ENCODE measurements at regions not wholly inside any gene's neighbourhood (a gene's known extent, or its start where the extent isn't known, plus 50 kb on each side); places are given as distances from the start of the nearest gene placed in this dataset.

DNA sequence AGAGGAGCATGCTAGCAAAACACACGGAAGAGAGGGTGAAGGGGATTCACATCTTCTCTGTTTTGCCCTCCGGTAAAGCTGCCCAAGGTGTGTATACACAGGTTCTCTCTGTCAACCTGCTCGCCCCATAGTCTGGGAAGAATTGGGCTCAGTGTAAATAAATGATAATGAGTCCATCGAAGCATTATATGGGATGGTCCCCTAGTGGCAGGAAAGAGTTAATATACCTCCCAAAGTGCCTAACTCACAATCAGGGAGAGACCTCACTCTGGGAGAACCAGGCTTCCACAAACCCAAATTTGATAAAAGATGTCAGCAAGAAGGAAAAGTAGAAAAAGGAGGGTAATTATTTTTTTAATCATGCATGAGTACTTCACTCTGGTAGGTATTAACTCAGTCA, 262.2 kb upstream of the ZNF521 start:
- TF ChIP-seq, protein P1, sequence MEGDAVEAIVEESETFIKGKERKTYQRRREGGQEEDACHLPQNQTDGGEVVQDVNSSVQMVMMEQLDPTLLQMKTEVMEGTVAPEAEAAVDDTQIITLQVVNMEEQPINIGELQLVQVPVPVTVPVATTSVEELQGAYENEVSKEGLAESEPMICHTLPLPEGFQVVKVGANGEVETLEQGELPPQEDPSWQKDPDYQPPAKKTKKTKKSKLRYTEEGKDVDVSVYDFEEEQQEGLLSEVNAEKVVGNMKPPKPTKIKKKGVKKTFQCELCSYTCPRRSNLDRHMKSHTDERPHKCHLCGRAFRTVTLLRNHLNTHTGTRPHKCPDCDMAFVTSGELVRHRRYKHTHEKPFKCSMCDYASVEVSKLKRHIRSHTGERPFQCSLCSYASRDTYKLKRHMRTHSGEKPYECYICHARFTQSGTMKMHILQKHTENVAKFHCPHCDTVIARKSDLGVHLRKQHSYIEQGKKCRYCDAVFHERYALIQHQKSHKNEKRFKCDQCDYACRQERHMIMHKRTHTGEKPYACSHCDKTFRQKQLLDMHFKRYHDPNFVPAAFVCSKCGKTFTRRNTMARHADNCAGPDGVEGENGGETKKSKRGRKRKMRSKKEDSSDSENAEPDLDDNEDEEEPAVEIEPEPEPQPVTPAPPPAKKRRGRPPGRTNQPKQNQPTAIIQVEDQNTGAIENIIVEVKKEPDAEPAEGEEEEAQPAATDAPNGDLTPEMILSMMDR (conservative IDR thresholded peaks at IDR 0.05; ENCODE audit: control insufficient read depth, insufficient read depth, low read depth, low read length), result no peak
- no peak for DNase-seq (ENCODE audit: low read depth)
- no peak overlapping the region for H3K4me3 ChIP-seq (ENCODE audit: control insufficient read depth, low read depth, low read length)

DNA sequence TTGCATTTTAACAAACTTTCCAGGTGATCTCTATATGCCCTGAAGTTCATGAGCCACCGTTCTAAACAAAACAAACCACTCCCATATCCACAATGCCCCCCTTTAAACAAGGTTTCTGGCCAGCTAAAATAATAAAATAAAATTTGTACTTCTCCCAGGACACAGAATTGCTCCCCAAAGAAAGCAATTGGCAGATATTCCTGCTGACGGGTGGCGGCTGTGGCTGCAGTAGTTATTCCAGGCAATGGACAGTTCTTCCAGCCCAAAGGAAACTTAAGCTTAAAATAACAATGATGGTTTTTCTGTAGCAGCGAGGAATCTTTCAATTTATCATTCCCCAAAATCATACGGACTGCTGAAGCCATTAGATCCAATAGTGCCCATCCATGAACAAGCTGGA, 260.5 kb upstream of the ZNF521 start:
- no peak overlapping the region for H3K4me3 ChIP-seq (ENCODE audit: control insufficient read depth, low read depth, low read length)
- DNase-seq (ENCODE audit: low read depth), result no peak
- TF ChIP-seq, protein P1 (conservative IDR thresholded peaks at IDR 0.05; ENCODE audit: control insufficient read depth, insufficient read depth, low read depth, low read length), result no peak

DNA sequence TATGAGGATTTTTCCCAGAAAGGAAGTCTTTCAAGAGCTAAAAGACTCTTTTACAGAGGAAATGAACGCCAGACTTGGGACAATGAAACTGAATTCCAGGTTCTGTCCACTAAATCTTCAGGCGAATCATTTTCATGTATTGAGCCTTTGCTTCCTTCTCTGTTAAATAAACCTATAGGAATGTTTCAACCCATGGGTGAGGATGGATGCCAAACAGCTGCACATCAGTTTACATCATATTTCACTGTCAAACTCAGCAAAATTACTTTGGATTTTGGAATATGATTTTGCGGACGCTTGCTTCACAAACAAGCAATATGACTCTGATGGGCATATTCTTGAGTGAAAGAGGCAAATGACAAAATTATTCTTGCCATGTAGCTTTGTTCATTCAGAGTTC, 256.1 kb upstream of the ZNF521 start:
- no peak for DNase-seq (ENCODE audit: low read depth)
- no peak overlapping the region for H3K4me3 ChIP-seq (ENCODE audit: control insufficient read depth, low read depth, low read length)
- TF ChIP-seq, protein P1 (conservative IDR thresholded peaks at IDR 0.05; ENCODE audit: control insufficient read depth, insufficient read depth, low read depth, low read length), result no peak

DNA sequence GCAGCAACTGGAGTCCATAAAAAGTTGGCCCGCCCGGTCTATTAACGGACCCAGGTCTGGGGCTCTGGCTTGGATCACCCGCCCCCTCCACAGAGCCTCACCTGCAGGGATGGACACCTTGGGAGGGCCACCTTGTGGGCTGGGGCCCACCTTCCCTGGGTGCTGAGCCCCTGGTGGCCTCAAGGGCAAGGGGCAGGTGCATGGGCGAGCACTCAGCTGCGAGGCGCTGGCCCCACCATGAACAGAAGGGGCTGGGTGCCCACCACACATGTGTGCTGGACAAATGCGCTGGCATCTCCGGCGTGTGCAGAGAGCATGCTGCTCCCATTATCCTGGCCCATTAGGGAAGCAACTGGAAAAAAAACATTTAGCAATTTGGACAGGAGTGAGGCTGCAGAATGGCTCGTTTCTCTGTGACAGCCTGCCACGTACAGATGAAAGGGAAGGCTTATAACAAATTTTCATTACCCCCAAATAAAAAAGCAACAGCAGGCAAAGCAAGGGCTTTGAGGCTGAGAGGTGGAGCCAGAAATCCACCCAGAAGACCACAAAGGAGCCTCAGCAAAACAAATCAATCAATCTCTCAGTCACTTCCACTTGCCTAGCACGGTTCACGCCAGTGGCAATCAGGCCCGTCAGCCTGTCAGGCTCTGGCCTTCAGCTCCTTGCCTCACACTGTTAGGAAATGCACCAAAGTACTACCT, 253.1 kb upstream of the ZNF521 start:
- no peak for DNase-seq (ENCODE audit: low read depth)
- TF ChIP-seq, protein P1 (conservative IDR thresholded peaks at IDR 0.05; ENCODE audit: control insufficient read depth, insufficient read depth, low read depth, low read length), result no peak

DNA sequence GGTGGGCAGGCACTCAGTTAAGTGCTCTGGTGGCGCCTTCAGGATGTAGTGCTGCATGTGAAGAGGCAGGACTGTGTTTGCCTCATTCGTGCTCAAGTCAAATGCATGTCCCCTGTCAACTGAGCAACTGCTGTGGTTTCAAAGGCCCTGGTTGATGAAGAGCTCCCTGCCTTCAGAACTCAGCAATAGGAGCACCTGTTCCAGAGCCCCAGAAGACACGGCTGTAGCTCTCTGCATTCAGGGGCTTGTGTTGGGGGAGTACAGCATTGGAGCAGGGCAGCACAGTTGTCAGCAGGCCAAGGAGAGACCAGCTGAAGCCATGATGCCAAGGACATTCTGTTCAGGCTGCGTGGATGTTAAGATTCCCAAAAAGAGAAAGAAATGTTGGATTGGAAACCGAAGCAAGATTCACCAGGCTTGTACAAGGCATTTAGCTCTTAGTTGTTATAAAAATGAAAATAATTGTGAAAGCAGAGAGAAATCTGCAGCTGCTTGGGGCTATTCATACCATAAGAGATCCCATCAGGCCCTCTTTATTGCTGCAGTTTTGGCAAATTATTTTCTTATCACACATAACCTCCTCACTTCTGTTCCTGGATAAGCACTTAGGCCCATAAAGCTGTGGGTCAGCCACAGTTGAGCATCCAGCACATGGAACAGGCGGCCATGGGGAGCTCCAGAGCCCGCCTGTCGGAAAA, 252.4 kb upstream of the ZNF521 start:
- H3K4me3 ChIP-seq (ENCODE audit: control insufficient read depth, low read depth, low read length), result no peak overlapping the region
- TF ChIP-seq, protein P1 (conservative IDR thresholded peaks at IDR 0.05; ENCODE audit: control insufficient read depth, insufficient read depth, low read depth, low read length), result no peak
- no peak for DNase-seq (ENCODE audit: low read depth)

More for the DNA sequence above, 253.1 kb upstream of the ZNF521 start:
- H3K4me3 ChIP-seq (ENCODE audit: control insufficient read depth, low read depth, low read length), result no peak overlapping the region

DNA sequence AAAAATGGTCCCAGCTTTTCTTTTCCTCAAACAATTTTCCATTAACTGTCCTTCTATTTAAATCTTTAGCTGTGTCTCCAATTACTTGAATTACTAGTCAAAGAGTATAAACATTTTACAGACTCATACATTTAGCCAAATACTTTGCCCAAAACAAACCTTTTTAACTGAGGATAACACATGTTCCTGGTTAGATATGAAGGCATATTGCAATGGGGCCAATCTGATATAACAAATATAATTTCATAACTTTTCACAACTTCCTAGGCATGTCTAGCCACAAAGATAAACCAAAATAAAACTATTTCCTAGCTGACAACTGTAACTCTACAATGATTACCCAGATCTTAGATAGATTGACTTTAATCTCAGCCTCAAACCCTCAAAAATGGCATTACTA, 247.5 kb upstream of the ZNF521 start:
- TF ChIP-seq, protein P1 (conservative IDR thresholded peaks at IDR 0.05; ENCODE audit: control insufficient read depth, insufficient read depth, low read depth, low read length), result no peak
- no peak overlapping the region for H3K4me3 ChIP-seq (ENCODE audit: control insufficient read depth, low read depth, low read length)

More for the DNA sequence above, 247.5 kb upstream of the ZNF521 start:
- DNase-seq (ENCODE audit: low read depth), result no peak

Measured in fibroblast of mammary gland (primary cell).